ENCODE measurements at regions not wholly inside any gene's neighbourhood (a gene's known extent, or its start where the extent isn't known, plus 50 kb on each side); places are given as distances from the start of the nearest gene placed in this dataset.

DNA sequence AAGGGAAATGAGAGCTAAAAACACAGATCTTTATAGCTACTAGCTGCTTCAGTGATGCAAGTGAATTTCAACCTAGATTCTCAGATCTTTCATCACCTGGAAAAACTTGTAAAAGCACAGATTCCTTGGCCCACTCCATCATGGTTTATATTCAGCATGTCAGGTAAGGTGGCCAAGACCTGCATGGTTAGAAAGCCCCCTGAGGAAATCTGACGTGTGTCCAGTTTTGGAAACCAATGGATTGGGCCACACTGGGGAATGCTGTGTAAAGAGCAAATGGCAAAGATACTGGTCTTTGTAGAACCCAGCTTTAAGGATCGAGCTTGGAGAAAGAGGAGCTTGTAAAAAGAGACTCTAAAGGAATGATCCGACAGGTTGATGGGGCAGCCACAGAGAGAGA lies 397.0 kb upstream of the ARRDC4 start:
- TF ChIP-seq, protein P1, sequence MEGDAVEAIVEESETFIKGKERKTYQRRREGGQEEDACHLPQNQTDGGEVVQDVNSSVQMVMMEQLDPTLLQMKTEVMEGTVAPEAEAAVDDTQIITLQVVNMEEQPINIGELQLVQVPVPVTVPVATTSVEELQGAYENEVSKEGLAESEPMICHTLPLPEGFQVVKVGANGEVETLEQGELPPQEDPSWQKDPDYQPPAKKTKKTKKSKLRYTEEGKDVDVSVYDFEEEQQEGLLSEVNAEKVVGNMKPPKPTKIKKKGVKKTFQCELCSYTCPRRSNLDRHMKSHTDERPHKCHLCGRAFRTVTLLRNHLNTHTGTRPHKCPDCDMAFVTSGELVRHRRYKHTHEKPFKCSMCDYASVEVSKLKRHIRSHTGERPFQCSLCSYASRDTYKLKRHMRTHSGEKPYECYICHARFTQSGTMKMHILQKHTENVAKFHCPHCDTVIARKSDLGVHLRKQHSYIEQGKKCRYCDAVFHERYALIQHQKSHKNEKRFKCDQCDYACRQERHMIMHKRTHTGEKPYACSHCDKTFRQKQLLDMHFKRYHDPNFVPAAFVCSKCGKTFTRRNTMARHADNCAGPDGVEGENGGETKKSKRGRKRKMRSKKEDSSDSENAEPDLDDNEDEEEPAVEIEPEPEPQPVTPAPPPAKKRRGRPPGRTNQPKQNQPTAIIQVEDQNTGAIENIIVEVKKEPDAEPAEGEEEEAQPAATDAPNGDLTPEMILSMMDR (IDR thresholded peaks at IDR 0.05) = no peak
- TF ChIP-seq POLR2A (IDR thresholded peaks at IDR 0.05) = no peak

All from ovary (tissue), 3 donors.